ENCODE measurements at regions not wholly inside any gene's neighbourhood (a gene's known extent, or its start where the extent isn't known, plus 50 kb on each side); places are given as distances from the start of the nearest gene placed in this dataset.

GRCh38 chr16:64172226-64172625 is 949.6 kb downstream of the CDH11 start:
- H3K9me3 Mint-ChIP-seq, result peaks cover 4 to 47% (median 13%) of the 10 kb centered on the region in 8 donors
- H3K27me3 ChIP-seq (ENCODE audit: insufficient read depth, low read length), result no peaks in the 10 kb centered on the region
- peak overlapping the region in 1 of 8 donors; percentile 48 for H3K4me3 Mint-ChIP-seq
- intact Hi-C loops (cut with micrococcal nuclease), result no loop called here
- peaks cover 0 to 2% of the 10 kb centered on the region in 2 donors for H3K9me3 ChIP-seq (ENCODE audit: control insufficient read depth in 1 of 2, low read length in 2 of 2)
- H3K36me3 ChIP-seq (ENCODE audit: insufficient read depth, low read length), result no peaks in the 10 kb centered on the region
- H3K27me3 Mint-ChIP-seq, result no peaks in the 10 kb centered on the region
- CTCF ChIA-PET (ENCODE audit: partially characterized antibody), result no interaction called here
- H3K4me1 ChIP-seq (ENCODE audit: insufficient read depth, low read length), result no peaks in the 10 kb centered on the region
- no peak overlapping the region for H3K27ac Mint-ChIP-seq
- POLR2A ChIA-PET (ENCODE audit: partially characterized antibody), result no interaction called here
- no peak overlapping the region for H3K4me3 ChIP-seq (ENCODE audit: low read length in 2 of 2)
- H3K27ac ChIP-seq (ENCODE audit: low read depth, low read length), result no peak overlapping the region
- DNase-seq, result no peak
- H3K4me1 Mint-ChIP-seq, result no peaks in the 10 kb centered on the region
- no peaks in the 10 kb centered on the region for H3K36me3 Mint-ChIP-seq

- H3K27ac ChIP-seq (ENCODE audit: low read depth, low read length), result no peak overlapping the region
- ChIA-PET CTCF (ENCODE audit: partially characterized antibody) (no interaction called here), POLR2A (ENCODE audit: partially characterized antibody) (no interaction called here)
- peaks cover 0 to 2% of the 10 kb centered on the region in 2 donors for H3K9me3 ChIP-seq (ENCODE audit: control insufficient read depth in 1 of 2, low read length in 2 of 2)
- no peaks in the 10 kb centered on the region for H3K36me3 ChIP-seq (ENCODE audit: insufficient read depth, low read length)
- Mint-ChIP-seq H3K27ac (no peak overlapping the region), H3K4me1 (no peaks in the 10 kb centered on the region), H3K27me3 (no peaks in the 10 kb centered on the region), H3K9me3 (peaks cover 4 to 44% (median 13%) of the 10 kb centered on the region in 8 donors), H3K4me3 (no peak overlapping the region), H3K36me3 (no peaks in the 10 kb centered on the region)
- intact Hi-C loops (cut with micrococcal nuclease), result no loop called here
- no peak overlapping the region for H3K4me3 ChIP-seq (ENCODE audit: low read length in 2 of 2)
- H3K27me3 ChIP-seq (ENCODE audit: insufficient read depth, low read length), result no peaks in the 10 kb centered on the region
- no peaks in the 10 kb centered on the region for H3K4me1 ChIP-seq (ENCODE audit: insufficient read depth, low read length)
- no peak for DNase-seq
Measured at GRCh38 chr16:64171632-64172031, 950.2 kb downstream of the CDH11 start.

GRCh38 chr16:64168371-64168770 is 953.5 kb downstream of the CDH11 start:
- ChIA-PET CTCF (ENCODE audit: partially characterized antibody) (no interaction called here), POLR2A (ENCODE audit: partially characterized antibody) (no interaction called here)
- no peaks in the 10 kb centered on the region for H3K4me1 Mint-ChIP-seq
- H3K27ac ChIP-seq (ENCODE audit: low read depth, low read length), result no peak overlapping the region
- H3K27me3 Mint-ChIP-seq, result no peaks in the 10 kb centered on the region
- no peak overlapping the region for H3K27ac Mint-ChIP-seq
- no peak overlapping the region for H3K4me3 ChIP-seq (ENCODE audit: low read length in 2 of 2)
- H3K36me3 ChIP-seq (ENCODE audit: insufficient read depth, low read length), result no peaks in the 10 kb centered on the region
- no peaks in the 10 kb centered on the region for H3K36me3 Mint-ChIP-seq
- no peaks in the 10 kb centered on the region for H3K4me1 ChIP-seq (ENCODE audit: insufficient read depth, low read length)
- intact Hi-C loops (cut with micrococcal nuclease), result no loop called here
- H3K27me3 ChIP-seq (ENCODE audit: insufficient read depth, low read length), result no peaks in the 10 kb centered on the region
- H3K9me3 Mint-ChIP-seq, result peaks cover 4 to 46% (median 17%) of the 10 kb centered on the region in 8 donors
- no peak for DNase-seq
- no peak overlapping the region for H3K4me3 Mint-ChIP-seq
- no peaks in the 10 kb centered on the region for H3K9me3 ChIP-seq (ENCODE audit: control insufficient read depth in 1 of 2, low read length in 2 of 2)

GRCh38 chr16:64167936-64168335 is 953.9 kb downstream of the CDH11 start:
- Histone ChIP-seq H3K27ac (ENCODE audit: low read depth, low read length) (no peak overlapping the region), H3K27me3 (ENCODE audit: insufficient read depth, low read length) (no peaks in the 10 kb centered on the region), H3K36me3 (ENCODE audit: insufficient read depth, low read length) (no peaks in the 10 kb centered on the region), H3K4me3 (ENCODE audit: low read length in 2 of 2) (no peak overlapping the region), H3K4me1 (ENCODE audit: insufficient read depth, low read length) (no peaks in the 10 kb centered on the region), H3K9me3 (ENCODE audit: control insufficient read depth in 1 of 2, low read length in 2 of 2) (no peaks in the 10 kb centered on the region)
- CTCF ChIA-PET (ENCODE audit: partially characterized antibody), result no interaction called here
- POLR2A ChIA-PET (ENCODE audit: partially characterized antibody), result no interaction called here
- Mint-ChIP-seq H3K4me3 (no peak overlapping the region), H3K36me3 (no peaks in the 10 kb centered on the region), H3K4me1 (no peaks in the 10 kb centered on the region), H3K27ac (no peak overlapping the region), H3K27me3 (no peaks in the 10 kb centered on the region), H3K9me3 (peaks cover 4 to 46% (median 17%) of the 10 kb centered on the region in 8 donors)
- DNase-seq, result no peak
- intact Hi-C loops (cut with micrococcal nuclease), result no loop called here

GRCh38 chr16:64165368-64165767 is 956.5 kb downstream of the CDH11 start:
- no peak for DNase-seq
- Mint-ChIP-seq H3K4me1 (no peaks in the 10 kb centered on the region), H3K9me3 (peaks cover 3 to 25% (median 14%) of the 10 kb centered on the region in 8 donors), H3K27ac (no peak overlapping the region), H3K4me3 (no peak overlapping the region), H3K27me3 (no peaks in the 10 kb centered on the region), H3K36me3 (no peaks in the 10 kb centered on the region)
- no peaks in the 10 kb centered on the region for H3K27me3 ChIP-seq (ENCODE audit: insufficient read depth, low read length)
- H3K4me3 ChIP-seq (ENCODE audit: low read length in 2 of 2), result no peak overlapping the region
- no peak overlapping the region for H3K27ac ChIP-seq (ENCODE audit: low read depth, low read length)
- ChIA-PET POLR2A (ENCODE audit: partially characterized antibody) (no interaction called here), CTCF (ENCODE audit: partially characterized antibody) (no interaction called here)
- H3K4me1 ChIP-seq (ENCODE audit: insufficient read depth, low read length), result no peaks in the 10 kb centered on the region
- H3K9me3 ChIP-seq (ENCODE audit: control insufficient read depth in 1 of 2, low read length in 2 of 2), result no peaks in the 10 kb centered on the region
- intact Hi-C loops (cut with micrococcal nuclease), result no loop called here
- no peaks in the 10 kb centered on the region for H3K36me3 ChIP-seq (ENCODE audit: insufficient read depth, low read length)

- Mint-ChIP-seq H3K9me3 (peaks cover 2 to 25% (median 15%) of the 10 kb centered on the region in 8 donors), H3K4me3 (no peak overlapping the region), H3K27ac (peak overlapping the region in 1 of 7 donors; percentile 10), H3K36me3 (no peaks in the 10 kb centered on the region), H3K27me3 (no peaks in the 10 kb centered on the region), H3K4me1 (no peaks in the 10 kb centered on the region)
- Histone ChIP-seq H3K4me1 (ENCODE audit: insufficient read depth, low read length) (no peaks in the 10 kb centered on the region), H3K4me3 (ENCODE audit: low read length in 2 of 2) (no peak overlapping the region), H3K36me3 (ENCODE audit: insufficient read depth, low read length) (no peaks in the 10 kb centered on the region), H3K27ac (ENCODE audit: low read depth, low read length) (no peak overlapping the region), H3K9me3 (ENCODE audit: control insufficient read depth in 1 of 2, low read length in 2 of 2) (peaks cover 0 to 4% of the 10 kb centered on the region in 2 donors), H3K27me3 (ENCODE audit: insufficient read depth, low read length) (no peaks in the 10 kb centered on the region)
- CTCF ChIA-PET (ENCODE audit: partially characterized antibody), result no interaction called here
- DNase-seq, result no peak
- POLR2A ChIA-PET (ENCODE audit: partially characterized antibody), result no interaction called here
- intact Hi-C loops (cut with micrococcal nuclease), result no loop called here
Measured at GRCh38 chr16:64162613-64163375, 959.1 kb downstream of the CDH11 start.

GRCh38 chr16:64159976-64160375 is 961.9 kb downstream of the CDH11 start:
- Mint-ChIP-seq H3K27ac (no peak overlapping the region), H3K9me3 (peaks cover 2 to 33% (median 26%) of the 10 kb centered on the region in 8 donors), H3K4me1 (no peaks in the 10 kb centered on the region), H3K36me3 (no peaks in the 10 kb centered on the region), H3K27me3 (no peaks in the 10 kb centered on the region), H3K4me3 (no peak overlapping the region)
- no peak for DNase-seq
- Histone ChIP-seq H3K4me3 (ENCODE audit: low read length in 2 of 2) (no peak overlapping the region), H3K36me3 (ENCODE audit: insufficient read depth, low read length) (no peaks in the 10 kb centered on the region), H3K27me3 (ENCODE audit: insufficient read depth, low read length) (no peaks in the 10 kb centered on the region), H3K9me3 (ENCODE audit: control insufficient read depth in 1 of 2, low read length in 2 of 2) (peaks cover 0 to 4% of the 10 kb centered on the region in 2 donors), H3K27ac (ENCODE audit: low read depth, low read length) (no peak overlapping the region), H3K4me1 (ENCODE audit: insufficient read depth, low read length) (no peaks in the 10 kb centered on the region)
- intact Hi-C loops (cut with micrococcal nuclease), result no loop called here
- ChIA-PET POLR2A (ENCODE audit: partially characterized antibody) (no interaction called here), CTCF (ENCODE audit: partially characterized antibody) (no interaction called here)
